ENCODE measurements at regions not wholly inside any gene's neighbourhood (a gene's known extent, or its start where the extent isn't known, plus 50 kb on each side); places are given as distances from the start of the nearest gene placed in this dataset.

- intact Hi-C loops (cut with DNase I): no loop called here
- no peaks in the 10 kb centered on the region for H3K36me3 ChIP-seq
- H3K4me1 ChIP-seq (ENCODE audit: insufficient read depth): no peaks in the 10 kb centered on the region
- no peak overlapping the region for H3K27ac ChIP-seq
- H3K9me3 ChIP-seq: no peaks in the 10 kb centered on the region
- TF ChIP-seq POLR2A (IDR thresholded peaks at IDR 0.05) (no peak), EP300 (IDR thresholded peaks at IDR 0.05) (no peak), CTCF (IDR thresholded peaks at IDR 0.05) (no peak)
- no peaks in the 10 kb centered on the region for H3K27me3 ChIP-seq
- H3K4me3 ChIP-seq: no peak overlapping the region
- 14 to 21% (median 18%) methylated on average over 3 of the region's 3 CpGs for WGBS, 3 donors
- no peak for DNase-seq
Observed at GRCh38 chr11:96567667-96568066, 177.9 kb downstream of the JRKL start.

GRCh38 chr11:96576383-96576782 lies 186.6 kb downstream of the JRKL start:
- WGBS, 3 donors: 67 to 86% (median 82%) methylated on average over 2 of the region's 2 CpGs
- H3K4me3 ChIP-seq: no peak overlapping the region
- no peaks in the 10 kb centered on the region for H3K4me1 ChIP-seq (ENCODE audit: insufficient read depth)
- no peak overlapping the region for H3K27ac ChIP-seq
- no peaks in the 10 kb centered on the region for H3K27me3 ChIP-seq
- intact Hi-C loops (cut with DNase I): no loop called here
- no peaks in the 10 kb centered on the region for H3K9me3 ChIP-seq
- no peaks in the 10 kb centered on the region for H3K36me3 ChIP-seq
- TF ChIP-seq EP300 (IDR thresholded peaks at IDR 0.05) (no peak), POLR2A (IDR thresholded peaks at IDR 0.05) (no peak), CTCF (IDR thresholded peaks at IDR 0.05) (no peak)
- DNase-seq: no peak

- Histone ChIP-seq H3K36me3 (no peaks in the 10 kb centered on the region), H3K27ac (no peak overlapping the region), H3K4me1 (ENCODE audit: insufficient read depth) (no peaks in the 10 kb centered on the region), H3K9me3 (no peaks in the 10 kb centered on the region), H3K27me3 (no peaks in the 10 kb centered on the region), H3K4me3 (no peak overlapping the region)
- no peak for TF ChIP-seq EP300 (IDR thresholded peaks at IDR 0.05)
- no peak for TF ChIP-seq CTCF (IDR thresholded peaks at IDR 0.05)
- no peak for TF ChIP-seq POLR2A (IDR thresholded peaks at IDR 0.05)
- WGBS, 3 donors: 94 to 97% (median 94%) methylated on average over 1 of the region's 1 CpG
- no peak for DNase-seq
- intact Hi-C loops (cut with DNase I): no loop called here
Observed at GRCh38 chr11:96578379-96578778, 188.6 kb downstream of the JRKL start.

- intact Hi-C loops (cut with DNase I): no loop called here
- Histone ChIP-seq H3K36me3 (no peaks in the 10 kb centered on the region), H3K4me1 (ENCODE audit: insufficient read depth) (no peaks in the 10 kb centered on the region), H3K27me3 (no peaks in the 10 kb centered on the region), H3K9me3 (no peaks in the 10 kb centered on the region), H3K4me3 (no peak overlapping the region), H3K27ac (no peak overlapping the region)
- DNase-seq: no peak
- TF ChIP-seq POLR2A (IDR thresholded peaks at IDR 0.05) (no peak), CTCF (IDR thresholded peaks at IDR 0.05) (no peak)
Observed at GRCh38 chr11:96579656-96580055, 189.8 kb downstream of the JRKL start.
